ENCODE measurements at regions not wholly inside any gene's neighbourhood (a gene's known extent, or its start where the extent isn't known, plus 50 kb on each side); places are given as distances from the start of the nearest gene placed in this dataset.

GRCh38 chr4:26260571-26260970 lies 60.2 kb upstream of the RBPJ start:
- intact Hi-C loops (cut with micrococcal nuclease; ENCODE audit: unreplicated experiment) (no loop called here), in situ Hi-C loops (cut with HindIII; ENCODE audit: low pct_unique_long_range_greater_than_20kb, low sequenced_read_pairs) (no loop called here)
- no peak for ATAC-seq
- BruUV-seq (replicated peaks): no TSS peak
- Histone ChIP-seq H3K9me3 (ENCODE audit: control insufficient read depth, insufficient read depth, low read depth, low read length) (no peaks in the 10 kb centered on the region), H3K27me3 (ENCODE audit: control insufficient read depth, insufficient read depth, low read length) (no peaks in the 10 kb centered on the region), H3K36me3 (ENCODE audit: control insufficient read depth, insufficient read depth, low read length) (no peaks in the 10 kb centered on the region), H3K4me1 (ENCODE audit: control insufficient read depth, insufficient read depth, low read length) (no peaks in the 10 kb centered on the region), H3K4me3 (ENCODE audit: low read depth in 2 of 2, low read length in 2 of 2) (no peak overlapping the region), H3K27ac (ENCODE audit: low read length) (no peak overlapping the region)
- no peak for DNase-seq (ENCODE audit: low read depth, low spot score)
- POLR2A ChIA-PET: no interaction called here
- TF ChIP-seq REST (IDR thresholded peaks at IDR 0.05; ENCODE audit: insufficient read depth in 1 of 2, low read depth in 2 of 2, low read length in 1 of 2): no peak
- no peak for TF ChIP-seq SIN3A (IDR thresholded peaks at IDR 0.05; ENCODE audit: borderline replicate concordance, insufficient read depth, low read depth, low read length)
- no peak for TF ChIP-seq POLR2AphosphoS5 (IDR thresholded peaks at IDR 0.05; ENCODE audit: low read depth, low read length)
- no peak for TF ChIP-seq TCF7L2 (IDR thresholded peaks at IDR 0.05; ENCODE audit: low read depth, low read length)
- no peak for TF ChIP-seq CTCF (IDR thresholded peaks at IDR 0.05)
- CTCF ChIA-PET: no interaction called here

GRCh38 chr4:26261405-26261804 lies 59.4 kb upstream of the RBPJ start:
- no peaks in the 10 kb centered on the region for H3K9me3 ChIP-seq (ENCODE audit: control insufficient read depth, insufficient read depth, low read depth, low read length)
- no peak overlapping the region for H3K4me3 ChIP-seq (ENCODE audit: low read depth in 2 of 2, low read length in 2 of 2)
- no peak for ATAC-seq
- no peak for DNase-seq (ENCODE audit: low read depth, low spot score)
- POLR2A ChIA-PET: no interaction called here
- H3K36me3 ChIP-seq (ENCODE audit: control insufficient read depth, insufficient read depth, low read length): no peaks in the 10 kb centered on the region
- CTCF ChIA-PET: no interaction called here
- TF ChIP-seq REST (IDR thresholded peaks at IDR 0.05; ENCODE audit: insufficient read depth in 1 of 2, low read depth in 2 of 2, low read length in 1 of 2) (no peak), CTCF (IDR thresholded peaks at IDR 0.05) (no peak), TCF7L2 (IDR thresholded peaks at IDR 0.05; ENCODE audit: low read depth, low read length) (no peak), SIN3A (IDR thresholded peaks at IDR 0.05; ENCODE audit: borderline replicate concordance, insufficient read depth, low read depth, low read length) (no peak), POLR2AphosphoS5 (IDR thresholded peaks at IDR 0.05; ENCODE audit: low read depth, low read length) (no peak)
- no TSS peak for BruUV-seq (replicated peaks)
- no peaks in the 10 kb centered on the region for H3K4me1 ChIP-seq (ENCODE audit: control insufficient read depth, insufficient read depth, low read length)
- no peaks in the 10 kb centered on the region for H3K27me3 ChIP-seq (ENCODE audit: control insufficient read depth, insufficient read depth, low read length)
- H3K27ac ChIP-seq (ENCODE audit: low read length): no peak overlapping the region
- in situ Hi-C loops (cut with HindIII; ENCODE audit: low pct_unique_long_range_greater_than_20kb, low sequenced_read_pairs) (no loop called here), intact Hi-C loops (cut with micrococcal nuclease; ENCODE audit: unreplicated experiment) (no loop called here)

Measured in Panc1 (cell line).